Adrenal gland (tissue), 9 donors: ENCODE measurements at regions not wholly inside any gene's neighbourhood (a gene's known extent, or its start where the extent isn't known, plus 50 kb on each side); places are given as distances from the start of the nearest gene placed in this dataset.

Experiments used
- DNase-seq, 7 donors: peaks; one replicate each; pipeline ENCODE4 v3.0.0-alpha.2; 2019 to 2020
- H3K27ac ChIP-seq, 5 donors: fragments of 200-600 bp; sonication (generic) in 4 of 5; 1 replicate in 3 of 5; 2 replicates in 2 of 5; pipeline versions ENCODE4 v1.5.1 to v1.8.0; 2016 to 2020; ENCODE audit warnings: mild to moderate bottlenecking in 1 of 5
- H3K27me3 ChIP-seq: fragments of 200-600 bp; 2 replicates; pipeline ENCODE4 v1.8.0; 2021
- H3K36me3 ChIP-seq, 2 donors: fragments of 200-600 bp; replicated peaks in 1 of 2; 1 replicate in 1 of 2; 2 replicates in 1 of 2; pipeline versions ENCODE4 v1.5.1 to v1.8.0; 2018 to 2022
- H3K4me1 ChIP-seq, 2 donors: fragments of 200-600 bp; replicated peaks in 1 of 2; 1 replicate in 1 of 2; 2 replicates in 1 of 2; pipeline versions ENCODE4 v1.5.1 to v1.8.0; 2018 to 2021
- H3K4me3 ChIP-seq, 4 donors: fragments of 200-600 bp; sonication (generic) in 3 of 4; one replicate each; pipeline ENCODE4 v1.5.1; 2016 to 2018
- H3K9me3 ChIP-seq, 3 donors: fragments of 200-600 bp; sonication (generic) in 1 of 3; replicated peaks in 1 of 3; 1 replicate in 2 of 3; 2 replicates in 1 of 3; pipeline versions ENCODE4 v1.5.1 to v1.8.0; 2016 to 2021
- POLR2A ChIP-seq, 2 donors: fragments of 450-650 bp; IDR thresholded peaks; one replicate each; pipeline ENCODE4 v1.6.1; 2017; ENCODE audit warnings: antibody characterized with exemption in 2 of 2, mild to moderate bottlenecking in 2 of 2, moderate library complexity in 1 of 2
- WGBS, 4 donors: extraction: QIAGEN DNeasy Blood & Tissue Kit in 2 of 4; methylation state at CpG; one replicate each; pipeline versions ENCODE4 v1.1.5 to v1.1.7; 2013 to 2017; 5-methylcytosine and 5-hydroxymethylcytosine counted together
- intact Hi-C, 2 donors: fragments of 100-400 bp; cut with DNase I; formaldehyde crosslinking; loops; one replicate each; pipeline versions ENCODE4 v1.14.1 to v1.15.0; 2022 to 2023
- TF ChIP-seq, protein P1 (sequence below), 6 experiments: fragments of 450-650 bp in 4 of 6; fragments of 200-600 bp in 2 of 6; sonication (generic) in 1 of 6; IDR thresholded peaks; 1 replicate in 5 of 6; 2 replicates in 1 of 6; pipeline versions ENCODE4 v1.5.1 to v1.8.0; 2016 to 2021; ENCODE audit warnings: antibody characterized with exemption in 6 of 6, mild to moderate bottlenecking in 2 of 6, moderate library complexity in 1 of 6
- donor health status: healthy with polysubstance abuse.
- donor health status: Bipolar disorder and iron deficiency.
- donor health status: DM: yes; HTN: yes; CAD: no.
- donor health status: DM: no; HTN: no; CAD: no.
- donor health status: DM: no; HTN: no; CAD: no.

DNA sequence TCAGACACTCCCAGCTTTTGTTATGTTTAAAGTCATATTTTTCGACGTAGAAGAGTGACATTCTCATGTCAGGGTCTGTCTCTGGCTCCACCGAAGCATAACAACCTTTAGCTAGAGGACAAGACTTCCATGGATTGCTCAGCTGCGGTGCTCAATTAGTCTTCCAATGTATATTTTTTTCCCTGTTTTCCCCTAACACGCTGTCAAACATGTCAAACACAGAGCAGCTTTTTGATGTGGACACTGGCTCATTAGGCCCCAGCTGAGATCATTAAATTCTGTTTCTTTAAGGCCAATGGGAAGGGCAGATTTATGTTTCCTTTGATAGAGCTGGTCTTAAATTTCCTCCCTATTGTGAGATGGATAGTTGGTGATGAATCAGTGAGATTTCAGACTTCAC is 525.4 kb downstream of the PIK3C3 start:
- no peaks in the 10 kb centered on the region for H3K4me1 ChIP-seq
- DNase-seq, result no peak
- WGBS, 4 donors, result 44 to 67% (median 52%) methylated on average over 5 of the region's 5 CpGs
- no peaks in the 10 kb centered on the region for H3K36me3 ChIP-seq
- H3K27me3 ChIP-seq, result no peaks in the 10 kb centered on the region
- TF ChIP-seq, protein P1, sequence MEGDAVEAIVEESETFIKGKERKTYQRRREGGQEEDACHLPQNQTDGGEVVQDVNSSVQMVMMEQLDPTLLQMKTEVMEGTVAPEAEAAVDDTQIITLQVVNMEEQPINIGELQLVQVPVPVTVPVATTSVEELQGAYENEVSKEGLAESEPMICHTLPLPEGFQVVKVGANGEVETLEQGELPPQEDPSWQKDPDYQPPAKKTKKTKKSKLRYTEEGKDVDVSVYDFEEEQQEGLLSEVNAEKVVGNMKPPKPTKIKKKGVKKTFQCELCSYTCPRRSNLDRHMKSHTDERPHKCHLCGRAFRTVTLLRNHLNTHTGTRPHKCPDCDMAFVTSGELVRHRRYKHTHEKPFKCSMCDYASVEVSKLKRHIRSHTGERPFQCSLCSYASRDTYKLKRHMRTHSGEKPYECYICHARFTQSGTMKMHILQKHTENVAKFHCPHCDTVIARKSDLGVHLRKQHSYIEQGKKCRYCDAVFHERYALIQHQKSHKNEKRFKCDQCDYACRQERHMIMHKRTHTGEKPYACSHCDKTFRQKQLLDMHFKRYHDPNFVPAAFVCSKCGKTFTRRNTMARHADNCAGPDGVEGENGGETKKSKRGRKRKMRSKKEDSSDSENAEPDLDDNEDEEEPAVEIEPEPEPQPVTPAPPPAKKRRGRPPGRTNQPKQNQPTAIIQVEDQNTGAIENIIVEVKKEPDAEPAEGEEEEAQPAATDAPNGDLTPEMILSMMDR (IDR thresholded peaks at IDR 0.05), result no peak
- TF ChIP-seq POLR2A (IDR thresholded peaks at IDR 0.05), result no peak
- H3K9me3 ChIP-seq, result no peaks in the 10 kb centered on the region
- intact Hi-C loops, result no loop called here
- H3K4me3 ChIP-seq, result no peak overlapping the region
- H3K27ac ChIP-seq, result no peak overlapping the region

DNA sequence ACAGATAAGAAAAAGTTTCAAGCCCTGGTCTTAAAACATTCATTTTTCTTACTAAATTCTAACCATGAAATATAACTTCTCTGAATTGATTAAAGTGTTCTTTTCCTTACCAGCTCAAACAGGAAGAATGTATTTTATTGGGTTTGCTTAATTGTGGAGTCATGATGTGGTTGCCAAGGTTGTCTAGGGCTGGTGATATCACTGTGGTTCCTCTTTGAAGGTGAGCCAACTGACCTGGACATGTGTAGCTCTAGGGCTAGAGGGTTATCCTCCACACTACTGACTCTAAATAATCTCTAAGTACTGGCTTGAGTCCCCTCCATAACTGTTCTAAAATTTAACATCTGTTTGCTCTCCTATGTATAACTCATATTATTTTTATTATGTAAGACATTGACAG is 529.6 kb downstream of the PIK3C3 start:
- no peaks in the 10 kb centered on the region for H3K4me1 ChIP-seq
- no peak overlapping the region for H3K27ac ChIP-seq
- no peaks in the 10 kb centered on the region for H3K36me3 ChIP-seq
- no peaks in the 10 kb centered on the region for H3K9me3 ChIP-seq
- intact Hi-C loops, result no loop called here
- no peak for TF ChIP-seq POLR2A (IDR thresholded peaks at IDR 0.05)
- TF ChIP-seq, protein P1 (IDR thresholded peaks at IDR 0.05), result no peak
- DNase-seq, result no peak
- no peak overlapping the region for H3K4me3 ChIP-seq
- no peaks in the 10 kb centered on the region for H3K27me3 ChIP-seq

DNA sequence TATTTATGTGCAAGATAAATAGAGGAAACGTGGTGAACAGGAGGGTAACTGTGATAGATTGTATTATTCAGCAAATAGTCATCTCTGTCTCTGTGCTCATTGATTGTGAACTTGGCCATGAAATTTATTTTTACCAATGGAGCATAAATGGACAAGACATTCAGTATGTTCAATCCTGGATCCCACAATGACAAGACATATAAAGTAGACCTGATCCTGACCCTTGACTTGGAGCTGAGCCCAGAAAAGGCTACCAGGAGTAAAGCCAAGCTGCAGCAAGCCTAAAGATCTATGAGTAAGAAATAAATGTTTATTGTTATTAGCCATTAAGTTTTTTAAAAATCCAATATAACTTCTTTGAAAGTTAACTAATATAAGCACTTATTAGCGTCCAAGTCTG is 531.2 kb downstream of the PIK3C3 start:
- H3K27ac ChIP-seq, result no peak overlapping the region
- WGBS, 4 donors, result 37 to 54% (median 46%) methylated on average over 2 of the region's 2 CpGs
- H3K9me3 ChIP-seq, result no peaks in the 10 kb centered on the region
- intact Hi-C loops, result no loop called here
- H3K4me1 ChIP-seq, result no peaks in the 10 kb centered on the region
- no peak for TF ChIP-seq POLR2A (IDR thresholded peaks at IDR 0.05)
- DNase-seq, result no peak
- H3K4me3 ChIP-seq, result no peak overlapping the region
- H3K36me3 ChIP-seq, result no peaks in the 10 kb centered on the region
- H3K27me3 ChIP-seq, result no peaks in the 10 kb centered on the region

DNA sequence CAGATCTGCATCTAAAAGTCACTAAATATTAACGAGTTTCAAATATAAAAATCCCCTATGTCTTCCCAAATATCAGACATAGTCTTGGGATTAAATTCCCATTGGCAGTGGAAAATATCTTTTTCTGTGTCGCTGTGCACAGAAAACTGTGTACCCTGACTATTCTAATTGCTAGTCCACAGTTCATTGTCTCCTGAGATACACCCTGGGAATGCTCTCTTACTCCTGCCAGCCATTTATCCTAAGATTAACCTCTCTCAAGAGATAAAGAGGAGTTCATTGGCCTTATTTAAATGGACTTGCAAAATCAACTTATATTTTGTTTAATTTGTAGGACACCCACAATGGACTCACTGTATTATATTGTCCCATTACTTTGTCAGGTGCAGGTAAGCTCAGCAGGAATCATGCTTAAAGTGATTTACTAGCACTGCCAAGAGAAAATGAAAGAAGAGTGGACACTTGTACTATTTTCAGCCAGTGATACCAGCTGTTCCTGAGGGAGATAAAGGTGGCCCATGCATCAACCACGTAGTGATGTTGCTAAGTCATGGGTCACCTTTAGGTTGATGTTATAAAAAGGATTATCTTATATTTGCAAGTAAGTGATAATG is 553.8 kb downstream of the PIK3C3 start:
- intact Hi-C loops, result no loop called here
- H3K9me3 ChIP-seq, result no peaks in the 10 kb centered on the region
- H3K4me1 ChIP-seq, result no peaks in the 10 kb centered on the region
- DNase-seq, result no peak
- H3K36me3 ChIP-seq, result no peaks in the 10 kb centered on the region
- H3K27me3 ChIP-seq, result no peaks in the 10 kb centered on the region
- 58 to 73% (median 67%) methylated on average over 3 of the region's 3 CpGs for WGBS, 4 donors
- no peak overlapping the region for H3K4me3 ChIP-seq
- TF ChIP-seq POLR2A (IDR thresholded peaks at IDR 0.05), result no peak
- TF ChIP-seq, protein P1 (IDR thresholded peaks at IDR 0.05), result no peak
- no peak overlapping the region for H3K27ac ChIP-seq

DNA sequence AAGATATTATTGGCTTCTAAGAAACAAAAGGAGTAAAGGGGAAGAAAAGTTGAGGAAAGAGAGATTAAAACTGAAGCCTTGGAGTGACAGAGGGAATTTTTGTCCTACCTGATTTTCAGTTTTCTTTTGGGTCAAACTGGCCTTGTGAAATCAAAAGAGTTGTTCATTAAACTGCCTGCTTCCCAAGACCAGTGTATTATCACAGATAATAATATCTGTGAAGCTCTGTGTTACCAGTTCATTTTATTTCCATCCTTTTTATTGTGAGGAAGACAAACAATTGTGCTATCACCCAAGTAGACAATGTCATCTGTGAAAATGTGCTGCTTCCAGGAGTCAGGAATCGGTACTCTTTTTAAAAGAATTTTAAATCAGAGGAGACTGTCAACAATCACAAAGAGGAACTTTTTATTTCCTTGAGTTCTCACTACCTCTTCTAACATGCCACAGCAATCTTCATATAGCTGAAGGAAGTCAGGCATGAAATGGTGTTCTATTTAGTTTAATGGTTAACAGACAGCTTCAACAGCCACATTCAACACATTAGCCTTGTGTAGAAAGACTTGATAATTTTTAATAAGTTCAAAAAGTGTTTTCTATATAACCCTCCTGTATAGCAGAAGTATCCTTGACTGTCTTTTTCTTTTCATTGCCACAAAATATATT is 554.8 kb downstream of the PIK3C3 start:
- H3K4me3 ChIP-seq, result no peak overlapping the region
- no peak for DNase-seq
- no peaks in the 10 kb centered on the region for H3K4me1 ChIP-seq
- no peak overlapping the region for H3K27ac ChIP-seq
- 77 to 82% (median 78%) methylated on average over 1 of the region's 1 CpG for WGBS, 4 donors
- H3K36me3 ChIP-seq, result no peaks in the 10 kb centered on the region
- H3K27me3 ChIP-seq, result no peaks in the 10 kb centered on the region
- H3K9me3 ChIP-seq, result no peaks in the 10 kb centered on the region
- intact Hi-C loops, result no loop called here
- TF ChIP-seq POLR2A (IDR thresholded peaks at IDR 0.05), result no peak
- TF ChIP-seq, protein P1 (IDR thresholded peaks at IDR 0.05), result no peak
